Ishikawa (cell line): ENCODE measurements at regions not wholly inside any gene's neighbourhood (a gene's known extent, or its start where the extent isn't known, plus 50 kb on each side); places are given as distances from the start of the nearest gene placed in this dataset.

Source experiments
- CREB1 ChIP-seq: IDR thresholded peaks from 2 replicates; pipeline ENCODE4 v1.6.1; 2012; ENCODE audit warnings: low read depth
- FOXM1 ChIP-seq: IDR thresholded peaks from 2 replicates; pipeline ENCODE4 v1.6.1; 2012; ENCODE audit warnings: low read depth, borderline replicate concordance
- RAD21 ChIP-seq: IDR thresholded peaks from 2 replicates; pipeline ENCODE4 v1.6.1; 2012; ENCODE audit warnings: low read depth
- TAF1 ChIP-seq: IDR thresholded peaks from 2 replicates; pipeline ENCODE4 v1.6.1; 2012; ENCODE audit warnings: low read depth, mild to moderate bottlenecking
- TCF12 ChIP-seq: IDR thresholded peaks from 2 replicates; pipeline ENCODE4 v1.6.1; 2012; ENCODE audit warnings: low read depth
- YY1 ChIP-seq: IDR thresholded peaks from 2 replicates; pipeline ENCODE4 v1.6.1; 2012; ENCODE audit warnings: low read depth

- TF ChIP-seq TAF1 (no peak), RAD21 (no peak), CREB1 (no peak), FOXM1 (no peak), TCF12 (no peak), YY1 (no peak)
Observed at GRCh38 chr3:5690490-5690889, 503.0 kb downstream of the EDEM1 start.
